Uterus (tissue), 3 donors: ENCODE measurements at regions not wholly inside any gene's neighbourhood (a gene's known extent, or its start where the extent isn't known, plus 50 kb on each side); places are given as distances from the start of the nearest gene placed in this dataset.

Experiments used
- DNase-seq, 2 donors: peaks; one replicate each; pipeline ENCODE4 v3.0.0-alpha.2; 2019 to 2020
- H3K27ac ChIP-seq, 2 donors: fragments of 200-600 bp; sonication (generic); 1 replicate in 1 of 2; 2 replicates in 1 of 2; pipeline ENCODE4 v1.5.1; 2016 to 2018
- H3K27me3 ChIP-seq, 2 donors: fragments of 200-600 bp; sonication (generic); one replicate each; pipeline ENCODE4 v1.5.1; 2018 to 2019; ENCODE audit warnings: control low read depth in 1 of 2
- H3K36me3 ChIP-seq, 2 donors: fragments of 200-600 bp; sonication (generic); one replicate each; pipeline ENCODE4 v1.5.1; 2019; ENCODE audit warnings: control low read depth in 1 of 2
- H3K4me1 ChIP-seq, 2 donors: fragments of 200-600 bp; sonication (generic); one replicate each; pipeline ENCODE4 v1.5.1; 2018 to 2019; ENCODE audit warnings: control low read depth in 1 of 2
- H3K4me3 ChIP-seq, 2 donors: fragments of 200-600 bp; sonication (generic); 1 replicate in 1 of 2; 2 replicates in 1 of 2; pipeline ENCODE4 v1.5.1; 2018 to 2019; ENCODE audit warnings: mild to moderate bottlenecking in 1 of 2
- H3K9me3 ChIP-seq, 2 donors: fragments of 200-600 bp; sonication (generic); one replicate each; pipeline ENCODE4 v1.5.1; 2019; ENCODE audit warnings: control low read depth in 1 of 2
- POLR2A ChIP-seq, 2 donors: fragments of 450-650 bp; IDR thresholded peaks; one replicate each; pipeline ENCODE4 v1.6.1; 2016; ENCODE audit warnings: antibody characterized with exemption in 2 of 2, mild to moderate bottlenecking in 1 of 2, moderate library complexity in 1 of 2
- intact Hi-C: fragments of 100-400 bp; cut with DNase I; formaldehyde crosslinking; loops from one replicate; pipeline ENCODE4 v1.15.1; 2023; ENCODE audit warnings: low total_unique reads
- TF ChIP-seq, protein P1 (sequence below), 4 experiments: fragments of 200-600 bp in 2 of 4; fragments of 450-650 bp in 2 of 4; sonication (generic) in 2 of 4; IDR thresholded peaks; one replicate each; pipeline ENCODE4 v1.5.1; 2016 to 2019; ENCODE audit warnings: antibody characterized with exemption in 4 of 4, mild to moderate bottlenecking in 2 of 4, moderate library complexity in 1 of 4
- donor health status: DM: yes; HTN: yes; CAD: no.

DNA sequence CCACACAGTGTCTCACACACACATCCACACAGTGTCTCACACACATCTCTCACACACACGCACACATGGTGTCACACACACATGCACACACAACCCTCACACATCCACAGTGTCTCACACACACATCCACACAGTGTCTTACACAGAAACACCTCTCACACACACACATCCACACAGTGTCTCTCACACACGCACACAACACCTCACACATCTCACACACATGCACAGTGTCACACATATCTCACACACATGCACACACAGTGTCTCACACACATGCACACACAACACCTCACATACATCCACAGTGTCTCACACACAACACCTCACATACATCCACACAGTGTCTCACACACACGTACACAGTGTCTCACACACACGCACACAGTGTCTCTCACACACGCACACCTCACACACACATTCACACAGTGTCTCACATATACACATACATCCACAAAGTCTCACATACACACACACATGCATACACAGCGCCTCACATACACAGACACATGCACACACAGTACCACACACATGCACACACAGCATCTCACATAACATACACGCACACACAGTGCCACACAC, 473.9 kb upstream of the HS6ST1 start:
- intact Hi-C loops, result no loop called here
- no peaks in the 10 kb centered on the region for H3K27me3 ChIP-seq
- H3K36me3 ChIP-seq, result no peaks in the 10 kb centered on the region
- no peak for DNase-seq
- H3K9me3 ChIP-seq, result no peaks in the 10 kb centered on the region
- no peaks in the 10 kb centered on the region for H3K4me1 ChIP-seq
- H3K4me3 ChIP-seq, result no peak overlapping the region
- no peak for TF ChIP-seq POLR2A (IDR thresholded peaks at IDR 0.05)
- TF ChIP-seq, protein P1, sequence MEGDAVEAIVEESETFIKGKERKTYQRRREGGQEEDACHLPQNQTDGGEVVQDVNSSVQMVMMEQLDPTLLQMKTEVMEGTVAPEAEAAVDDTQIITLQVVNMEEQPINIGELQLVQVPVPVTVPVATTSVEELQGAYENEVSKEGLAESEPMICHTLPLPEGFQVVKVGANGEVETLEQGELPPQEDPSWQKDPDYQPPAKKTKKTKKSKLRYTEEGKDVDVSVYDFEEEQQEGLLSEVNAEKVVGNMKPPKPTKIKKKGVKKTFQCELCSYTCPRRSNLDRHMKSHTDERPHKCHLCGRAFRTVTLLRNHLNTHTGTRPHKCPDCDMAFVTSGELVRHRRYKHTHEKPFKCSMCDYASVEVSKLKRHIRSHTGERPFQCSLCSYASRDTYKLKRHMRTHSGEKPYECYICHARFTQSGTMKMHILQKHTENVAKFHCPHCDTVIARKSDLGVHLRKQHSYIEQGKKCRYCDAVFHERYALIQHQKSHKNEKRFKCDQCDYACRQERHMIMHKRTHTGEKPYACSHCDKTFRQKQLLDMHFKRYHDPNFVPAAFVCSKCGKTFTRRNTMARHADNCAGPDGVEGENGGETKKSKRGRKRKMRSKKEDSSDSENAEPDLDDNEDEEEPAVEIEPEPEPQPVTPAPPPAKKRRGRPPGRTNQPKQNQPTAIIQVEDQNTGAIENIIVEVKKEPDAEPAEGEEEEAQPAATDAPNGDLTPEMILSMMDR (IDR thresholded peaks at IDR 0.05), result no peak
- no peak overlapping the region for H3K27ac ChIP-seq

DNA sequence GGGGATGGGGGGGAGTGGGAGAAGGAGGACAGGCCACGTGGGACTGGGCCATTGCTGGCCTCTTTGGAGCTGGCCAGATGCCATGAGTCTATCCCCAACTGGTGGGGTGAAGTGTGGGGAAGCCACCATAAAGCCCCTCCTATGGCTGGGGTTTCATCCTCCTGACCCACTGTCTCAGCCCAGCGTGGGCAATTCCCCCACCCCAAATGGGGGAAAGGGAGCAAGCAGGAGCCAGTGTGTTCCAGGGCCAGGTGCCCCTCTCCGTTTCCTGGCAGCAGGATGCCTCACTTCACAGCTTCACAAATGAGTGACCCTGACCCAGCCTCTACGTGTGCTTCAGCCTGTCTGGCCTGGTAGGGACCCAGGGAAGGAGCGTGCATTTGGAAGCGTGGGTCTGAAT, 474.7 kb upstream of the HS6ST1 start:
- intact Hi-C loops, result no loop called here
- Histone ChIP-seq H3K4me1 (no peaks in the 10 kb centered on the region), H3K36me3 (no peaks in the 10 kb centered on the region), H3K9me3 (no peaks in the 10 kb centered on the region), H3K4me3 (no peak overlapping the region), H3K27ac (no peak overlapping the region), H3K27me3 (no peaks in the 10 kb centered on the region)
- DNase-seq, result no peak
- TF ChIP-seq, protein P1 (IDR thresholded peaks at IDR 0.05), result no peak
- TF ChIP-seq POLR2A (IDR thresholded peaks at IDR 0.05), result no peak

DNA sequence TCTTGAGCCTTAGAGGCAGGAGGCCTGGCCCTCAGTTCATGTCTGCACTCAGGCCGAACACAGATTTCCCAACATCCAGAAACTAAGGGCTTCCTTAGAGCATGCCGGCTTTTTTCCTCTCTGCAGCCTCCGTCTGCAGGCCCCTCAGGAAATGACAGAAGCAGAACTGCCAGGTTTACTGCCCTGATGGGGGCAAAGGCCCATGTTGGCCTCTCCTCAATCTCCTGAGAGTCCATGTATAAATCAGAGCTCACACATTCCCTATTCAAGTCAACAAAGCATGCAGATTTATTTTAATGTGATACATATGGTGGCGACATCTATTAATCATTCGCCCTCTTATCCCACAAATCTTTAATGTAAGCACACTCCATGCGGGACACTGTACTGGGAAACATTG, 475.6 kb upstream of the HS6ST1 start:
- DNase-seq, result no peak
- H3K27me3 ChIP-seq, result no peaks in the 10 kb centered on the region
- H3K4me3 ChIP-seq, result no peak overlapping the region
- intact Hi-C loops, result no loop called here
- no peak overlapping the region for H3K27ac ChIP-seq
- no peak for TF ChIP-seq POLR2A (IDR thresholded peaks at IDR 0.05)
- TF ChIP-seq, protein P1 (IDR thresholded peaks at IDR 0.05), result no peak
- no peaks in the 10 kb centered on the region for H3K4me1 ChIP-seq
- H3K9me3 ChIP-seq, result no peaks in the 10 kb centered on the region
- no peaks in the 10 kb centered on the region for H3K36me3 ChIP-seq

DNA sequence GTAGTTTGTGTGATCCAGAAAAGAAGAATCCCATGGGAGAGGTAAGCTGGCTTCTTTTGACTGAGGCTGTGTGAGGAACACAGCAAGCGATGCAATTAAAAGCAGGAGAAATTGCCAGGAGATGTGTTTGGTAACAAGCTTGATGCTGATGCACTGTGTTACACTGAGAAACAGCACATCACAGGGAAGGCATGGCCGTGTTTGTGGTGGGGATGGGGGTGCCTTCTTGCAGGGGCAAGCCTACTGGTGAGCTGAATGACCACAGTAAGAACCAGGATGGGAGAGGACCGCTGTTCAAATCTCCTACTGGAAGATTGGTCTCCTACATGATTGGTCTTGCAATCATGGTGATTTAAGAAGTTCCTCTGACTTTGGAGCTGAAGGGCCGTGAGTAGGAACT, 477.7 kb upstream of the HS6ST1 start:
- intact Hi-C loops, result no loop called here
- Histone ChIP-seq H3K4me1 (no peaks in the 10 kb centered on the region), H3K36me3 (no peaks in the 10 kb centered on the region), H3K27ac (no peak overlapping the region), H3K27me3 (no peaks in the 10 kb centered on the region), H3K9me3 (no peaks in the 10 kb centered on the region), H3K4me3 (no peak overlapping the region)
- no peak for DNase-seq
- TF ChIP-seq, protein P1 (IDR thresholded peaks at IDR 0.05), result no peak
- no peak for TF ChIP-seq POLR2A (IDR thresholded peaks at IDR 0.05)

DNA sequence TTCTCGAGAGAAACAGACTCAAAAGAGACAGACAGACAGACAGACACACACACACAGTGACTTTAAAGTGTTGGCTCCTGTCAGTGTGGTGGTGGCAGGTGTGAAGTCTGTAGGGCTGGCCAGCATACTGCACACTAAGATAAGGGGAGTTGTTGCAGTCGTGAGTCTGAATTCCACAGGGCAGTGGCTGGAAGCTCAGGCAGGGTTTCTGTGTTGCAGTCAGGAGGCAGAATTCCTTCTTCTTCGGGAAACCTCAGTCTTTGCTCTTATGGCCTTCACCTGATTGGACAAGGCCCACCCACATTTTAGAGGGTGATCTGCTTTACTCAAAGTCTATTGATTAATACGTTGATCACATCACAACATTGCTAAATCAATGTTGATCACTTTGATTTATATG, 478.4 kb upstream of the HS6ST1 start:
- Histone ChIP-seq H3K4me1 (no peaks in the 10 kb centered on the region), H3K27me3 (no peaks in the 10 kb centered on the region), H3K27ac (no peak overlapping the region), H3K9me3 (no peaks in the 10 kb centered on the region), H3K36me3 (no peaks in the 10 kb centered on the region), H3K4me3 (no peak overlapping the region)
- DNase-seq, result no peak
- intact Hi-C loops, result no loop called here
- TF ChIP-seq POLR2A (IDR thresholded peaks at IDR 0.05), result no peak
- TF ChIP-seq, protein P1 (IDR thresholded peaks at IDR 0.05), result no peak
